OCI-LY1 (cell line): ENCODE measurements at regions not wholly inside any gene's neighbourhood (a gene's known extent, or its start where the extent isn't known, plus 50 kb on each side); places are given as distances from the start of the nearest gene placed in this dataset.

Source experiments
- CTCF ChIP-seq: fragments of 200-600 bp; sonication (generic), shearing (Covaris generic); IDR thresholded peaks from 2 replicates; pipeline ENCODE4 v1.5.1; 2017; ENCODE audit warnings: mild to moderate bottlenecking, antibody characterized with exemption, low read length, moderate library complexity, mixed read lengths
- EZH2 ChIP-seq: fragments of 200-600 bp; sonication (generic), shearing (Covaris generic); IDR thresholded peaks from 2 replicates; pipeline ENCODE4 v1.8.0; 2017; ENCODE audit warnings: borderline replicate concordance, mixed run types, mild to moderate bottlenecking, antibody characterized with exemption, low read length, moderate library complexity, mixed read lengths

- no peak for TF ChIP-seq CTCF
- TF ChIP-seq EZH2, result no peak
Measured at GRCh38 chr4:130296448-130296847, 1200.5 kb downstream of the C4orf33 start.
